ENCODE measurements at regions not wholly inside any gene's neighbourhood (a gene's known extent, or its start where the extent isn't known, plus 50 kb on each side); places are given as distances from the start of the nearest gene placed in this dataset.

- no peak for TF ChIP-seq CTCF (IDR thresholded peaks at IDR 0.05; ENCODE audit: insufficient read depth, low read depth, low read length)
- TF ChIP-seq EZH2 (IDR thresholded peaks at IDR 0.05; ENCODE audit: insufficient read depth, low read length): no peak
These were observed 134.8 kb upstream of the FSHR start for GRCh38 chr2:49288902-49289700.
